ENCODE measurements at regions not wholly inside any gene's neighbourhood (a gene's known extent, or its start where the extent isn't known, plus 50 kb on each side); places are given as distances from the start of the nearest gene placed in this dataset.

DNA sequence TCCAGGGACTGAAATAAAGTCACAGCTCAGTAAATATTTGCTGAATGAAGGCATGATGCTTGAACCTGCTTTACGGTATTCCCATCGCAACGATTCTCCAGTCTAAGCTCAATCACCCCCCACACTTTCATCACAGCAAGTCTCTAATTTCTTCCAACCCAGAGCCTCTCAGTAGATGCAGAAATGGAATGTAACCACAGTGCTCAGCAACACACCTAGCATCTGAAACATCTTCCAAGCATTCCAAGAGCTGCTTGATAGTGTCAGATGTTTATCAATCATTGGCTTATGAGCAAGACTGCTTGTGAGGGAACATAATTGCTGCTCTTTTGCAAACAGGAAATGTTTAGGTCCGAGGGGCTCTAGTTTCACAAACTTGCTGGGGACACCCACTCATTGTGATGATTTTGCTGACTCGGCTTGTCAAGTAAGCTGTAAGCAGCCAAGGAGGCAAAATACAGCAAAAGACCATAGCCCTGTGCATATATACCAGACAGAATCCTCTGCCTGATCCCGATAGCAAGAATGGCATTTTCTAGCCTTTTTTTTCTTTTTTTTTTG lies 751.2 kb downstream of the NR2F2 start:
- DNase-seq (ENCODE audit: low spot score): no peak
- TF ChIP-seq, protein P1, sequence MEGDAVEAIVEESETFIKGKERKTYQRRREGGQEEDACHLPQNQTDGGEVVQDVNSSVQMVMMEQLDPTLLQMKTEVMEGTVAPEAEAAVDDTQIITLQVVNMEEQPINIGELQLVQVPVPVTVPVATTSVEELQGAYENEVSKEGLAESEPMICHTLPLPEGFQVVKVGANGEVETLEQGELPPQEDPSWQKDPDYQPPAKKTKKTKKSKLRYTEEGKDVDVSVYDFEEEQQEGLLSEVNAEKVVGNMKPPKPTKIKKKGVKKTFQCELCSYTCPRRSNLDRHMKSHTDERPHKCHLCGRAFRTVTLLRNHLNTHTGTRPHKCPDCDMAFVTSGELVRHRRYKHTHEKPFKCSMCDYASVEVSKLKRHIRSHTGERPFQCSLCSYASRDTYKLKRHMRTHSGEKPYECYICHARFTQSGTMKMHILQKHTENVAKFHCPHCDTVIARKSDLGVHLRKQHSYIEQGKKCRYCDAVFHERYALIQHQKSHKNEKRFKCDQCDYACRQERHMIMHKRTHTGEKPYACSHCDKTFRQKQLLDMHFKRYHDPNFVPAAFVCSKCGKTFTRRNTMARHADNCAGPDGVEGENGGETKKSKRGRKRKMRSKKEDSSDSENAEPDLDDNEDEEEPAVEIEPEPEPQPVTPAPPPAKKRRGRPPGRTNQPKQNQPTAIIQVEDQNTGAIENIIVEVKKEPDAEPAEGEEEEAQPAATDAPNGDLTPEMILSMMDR (IDR thresholded peaks at IDR 0.05; ENCODE audit: borderline replicate concordance, control extremely low read depth, extremely low read depth, insufficient read depth, missing control alignments): no peak
- in situ Hi-C loops (cut with MboI; ENCODE audit: low sequenced_read_pairs, unreplicated experiment): no loop called here

GRCh38 chr15:97082830-97083229 lies 752.3 kb downstream of the NR2F2 start:
- no peak for DNase-seq (ENCODE audit: low spot score)
- TF ChIP-seq, protein P1 (IDR thresholded peaks at IDR 0.05; ENCODE audit: borderline replicate concordance, control extremely low read depth, extremely low read depth, insufficient read depth, missing control alignments): no peak
- in situ Hi-C loops (cut with MboI; ENCODE audit: low sequenced_read_pairs, unreplicated experiment): no loop called here

GRCh38 chr15:97084650-97085049 lies 754.1 kb downstream of the NR2F2 start:
- DNase-seq (ENCODE audit: low spot score): no peak
- in situ Hi-C loops (cut with MboI; ENCODE audit: low sequenced_read_pairs, unreplicated experiment): no loop called here
- TF ChIP-seq, protein P1 (IDR thresholded peaks at IDR 0.05; ENCODE audit: borderline replicate concordance, control extremely low read depth, extremely low read depth, insufficient read depth, missing control alignments): no peak

GRCh38 chr15:97085731-97086130 lies 755.2 kb downstream of the NR2F2 start:
- DNase-seq (ENCODE audit: low spot score): no peak
- in situ Hi-C loops (cut with MboI; ENCODE audit: low sequenced_read_pairs, unreplicated experiment): no loop called here
- TF ChIP-seq, protein P1 (IDR thresholded peaks at IDR 0.05; ENCODE audit: borderline replicate concordance, control extremely low read depth, extremely low read depth, insufficient read depth, missing control alignments): no peak

DNA sequence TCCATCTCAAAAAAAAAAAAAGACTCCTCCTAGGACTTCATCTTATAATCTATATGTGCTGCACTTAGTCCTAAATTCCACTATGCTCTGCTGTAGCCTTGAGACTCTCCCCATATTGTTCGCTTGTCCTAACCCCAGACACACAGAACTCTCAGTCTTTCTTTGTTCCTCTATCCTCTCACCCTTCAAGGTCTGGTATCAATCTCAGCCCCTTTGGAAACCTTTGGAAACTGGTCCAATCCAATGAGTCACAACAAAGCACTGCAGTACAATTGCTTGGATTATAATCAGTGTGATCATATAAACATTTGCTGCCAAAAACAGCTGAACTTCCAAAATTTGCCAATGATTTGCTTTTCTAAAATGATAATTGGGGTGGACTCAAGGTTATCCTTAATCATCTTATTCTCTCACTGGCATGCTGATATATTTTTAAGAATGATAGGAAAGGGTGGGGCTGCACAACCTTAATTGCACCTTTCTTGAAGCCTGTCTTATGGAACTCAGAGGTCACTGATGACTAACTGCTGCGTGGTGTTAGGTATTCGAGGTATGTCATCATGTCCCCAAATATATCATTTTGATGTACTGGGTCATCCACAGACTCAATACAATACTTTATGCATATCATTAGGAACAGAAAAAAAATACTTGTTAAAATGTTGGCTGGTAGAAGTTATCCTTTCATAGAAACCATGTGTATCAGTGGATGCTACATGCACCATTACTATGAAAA lies 756.7 kb downstream of the NR2F2 start:
- TF ChIP-seq, protein P1 (IDR thresholded peaks at IDR 0.05; ENCODE audit: borderline replicate concordance, control extremely low read depth, extremely low read depth, insufficient read depth, missing control alignments): no peak
- in situ Hi-C loops (cut with MboI; ENCODE audit: low sequenced_read_pairs, unreplicated experiment): no loop called here
- no peak for DNase-seq (ENCODE audit: low spot score)

- TF ChIP-seq, protein P1 (IDR thresholded peaks at IDR 0.05; ENCODE audit: borderline replicate concordance, control extremely low read depth, extremely low read depth, insufficient read depth, missing control alignments): no peak
- in situ Hi-C loops (cut with MboI; ENCODE audit: low sequenced_read_pairs, unreplicated experiment): no loop called here
- DNase-seq (ENCODE audit: low spot score): no peak
Measured at GRCh38 chr15:97091093-97091492, 760.6 kb downstream of the NR2F2 start.

Measured in GM13976 (cell line).